H1 (cell line): ENCODE measurements at regions not wholly inside any gene's neighbourhood (a gene's known extent, or its start where the extent isn't known, plus 50 kb on each side); places are given as distances from the start of the nearest gene placed in this dataset.

Source experiments
- CHD7 ChIP-seq: fragments of 300-600 bp; sonication (generic); IDR thresholded peaks from 2 replicates; pipeline ENCODE4 v1.7.1; 2012; ENCODE audit warnings: low read length, moderate library complexity, mild to moderate bottlenecking, inconsistent platforms; ENCODE audit not compliant: insufficient replicate concordance
- CTBP2 ChIP-seq: IDR thresholded peaks from 2 replicates; pipeline ENCODE4 v1.7.0; 2011; ENCODE audit warnings: borderline replicate concordance, mild to moderate bottlenecking, moderate library complexity, mixed read lengths, low read length; ENCODE audit not compliant: insufficient read depth, insufficient read length
- CTCF ChIP-seq, 3 experiments: IDR thresholded peaks; 1 replicate in 2 of 3; 2 replicates in 1 of 3; pipeline versions ENCODE4 v1.5.1 to v1.6.1; 2011; ENCODE audit warnings: low read length in 3 of 3, mild to moderate bottlenecking in 3 of 3, inconsistent platforms in 2 of 3, low read depth in 1 of 3, moderate library complexity in 1 of 3; ENCODE audit not compliant: insufficient read depth in 1 of 3; ENCODE audit errors: control extremely low read depth in 1 of 3
- MAX ChIP-seq: IDR thresholded peaks from 2 replicates; pipeline ENCODE4 v1.6.1; 2012; ENCODE audit warnings: inconsistent platforms
- RAD21 ChIP-seq, 2 experiments: IDR thresholded peaks in 1 of 2; conservative IDR thresholded peaks in 1 of 2; 2 replicates each; pipeline ENCODE4 v1.6.1; 2011; ENCODE audit warnings: low read depth in 2 of 2, low read length in 2 of 2, improper control_type of control experiment in 1 of 2, inconsistent platforms in 1 of 2, mild to moderate bottlenecking in 1 of 2, moderate library complexity in 1 of 2

GRCh38 chr3:23743141-23743784, 62.5 kb upstream of the UBE2E1 start (continued):
- peak; percentile 40 for TF ChIP-seq CHD7
- TF ChIP-seq RAD21 (IDR thresholded peaks at IDR 0.05 in 1 of 2, conservative IDR thresholded peaks at IDR 0.05 in 1 of 2; ENCODE audit: low read depth in 2 of 2, low read length in 2 of 2), result peak; percentile 9 to 29; a peak in 2 of 4 replicates
- TF ChIP-seq CTBP2, result peak; percentile 58
- TF ChIP-seq MAX, result peak; percentile 43; the same call in 1 of the 2 replicates
- TF ChIP-seq CTCF (IDR thresholded peaks at IDR 0.05; ENCODE audit: control extremely low read depth in 1 of 3, insufficient read depth in 1 of 3, low read depth in 1 of 3, low read length in 3 of 3), result peak in 2 of 3 experiments; percentile 8 to 12; a peak in 2 of 4 replicates
- TF ChIP-seq, all 59 proteins: peak for 8
